Adrenal gland (tissue), 5 donors: ENCODE measurements at regions not wholly inside any gene's neighbourhood (a gene's known extent, or its start where the extent isn't known, plus 50 kb on each side); places are given as distances from the start of the nearest gene placed in this dataset.

Experiments used
- POLR2A ChIP-seq, 2 donors: fragments of 450-650 bp; IDR thresholded peaks; one replicate each; pipeline ENCODE4 v1.6.1; 2017; ENCODE audit warnings: antibody characterized with exemption in 2 of 2, mild to moderate bottlenecking in 2 of 2, moderate library complexity in 1 of 2
- TF ChIP-seq, protein P1 (sequence below), 6 experiments: fragments of 450-650 bp in 4 of 6; fragments of 200-600 bp in 2 of 6; sonication (generic) in 1 of 6; IDR thresholded peaks; 1 replicate in 5 of 6; 2 replicates in 1 of 6; pipeline versions ENCODE4 v1.5.1 to v1.8.0; 2016 to 2021; ENCODE audit warnings: antibody characterized with exemption in 6 of 6, mild to moderate bottlenecking in 2 of 6, moderate library complexity in 1 of 6
- donor health status: DM: no; HTN: no; CAD: no.

DNA sequence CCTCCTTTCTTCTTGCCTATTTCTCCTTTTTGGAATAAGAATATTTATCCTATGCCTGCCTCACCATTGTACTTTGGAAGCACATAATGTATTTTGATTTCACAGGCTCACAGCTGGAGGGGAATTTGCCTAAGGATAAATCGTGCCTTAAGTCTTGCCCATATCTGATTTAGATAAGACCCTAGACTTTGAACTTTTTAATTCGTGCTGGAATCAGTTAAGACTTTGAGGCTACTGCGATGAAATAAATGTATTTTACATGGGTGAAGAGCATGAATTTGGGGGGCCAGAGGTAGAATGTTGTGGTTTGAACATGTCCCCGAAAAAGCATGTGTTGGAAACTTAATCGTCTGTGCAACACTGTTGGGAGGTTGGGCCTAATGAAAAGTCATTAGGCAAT, 648.8 kb downstream of the EPHA7 start:
- no peak for TF ChIP-seq POLR2A (IDR thresholded peaks at IDR 0.05)
- TF ChIP-seq, protein P1, sequence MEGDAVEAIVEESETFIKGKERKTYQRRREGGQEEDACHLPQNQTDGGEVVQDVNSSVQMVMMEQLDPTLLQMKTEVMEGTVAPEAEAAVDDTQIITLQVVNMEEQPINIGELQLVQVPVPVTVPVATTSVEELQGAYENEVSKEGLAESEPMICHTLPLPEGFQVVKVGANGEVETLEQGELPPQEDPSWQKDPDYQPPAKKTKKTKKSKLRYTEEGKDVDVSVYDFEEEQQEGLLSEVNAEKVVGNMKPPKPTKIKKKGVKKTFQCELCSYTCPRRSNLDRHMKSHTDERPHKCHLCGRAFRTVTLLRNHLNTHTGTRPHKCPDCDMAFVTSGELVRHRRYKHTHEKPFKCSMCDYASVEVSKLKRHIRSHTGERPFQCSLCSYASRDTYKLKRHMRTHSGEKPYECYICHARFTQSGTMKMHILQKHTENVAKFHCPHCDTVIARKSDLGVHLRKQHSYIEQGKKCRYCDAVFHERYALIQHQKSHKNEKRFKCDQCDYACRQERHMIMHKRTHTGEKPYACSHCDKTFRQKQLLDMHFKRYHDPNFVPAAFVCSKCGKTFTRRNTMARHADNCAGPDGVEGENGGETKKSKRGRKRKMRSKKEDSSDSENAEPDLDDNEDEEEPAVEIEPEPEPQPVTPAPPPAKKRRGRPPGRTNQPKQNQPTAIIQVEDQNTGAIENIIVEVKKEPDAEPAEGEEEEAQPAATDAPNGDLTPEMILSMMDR (IDR thresholded peaks at IDR 0.05), result no peak
